GM04504 (cell line): ENCODE measurements at regions not wholly inside any gene's neighbourhood (a gene's known extent, or its start where the extent isn't known, plus 50 kb on each side); places are given as distances from the start of the nearest gene placed in this dataset.
"Not testable (repeated sequence)": the region's sequence is repeated elsewhere in the genome, so short reads cannot be mapped to it uniquely, and the experiment has no call there.

Experiments
- DNase-seq: peaks from one replicate; pipeline ENCODE4 v3.0.0-alpha.2; 2012; ENCODE audit warnings: low read depth

- no peak for DNase-seq
These were observed 64.0 kb downstream of the EBNA1BP2 start for GRCh38 chr1:43108080-43108479.

- DNase-seq, result no peak
These were observed 64.4 kb downstream of the EBNA1BP2 start for GRCh38 chr1:43107664-43108063.

GRCh38 chr1:43104027-43104763 lies 67.9 kb downstream of the EBNA1BP2 start:
- no peak for DNase-seq

GRCh38 chr1:43101061-43101460 lies 71.0 kb downstream of the EBNA1BP2 start:
- DNase-seq, result no peak

GRCh38 chr1:43098200-43098599 lies 73.9 kb downstream of the EBNA1BP2 start:
- DNase-seq, result no peak

GRCh38 chr1:43096528-43096927 lies 75.6 kb downstream of the EBNA1BP2 start:
- DNase-seq, result not testable (repeated sequence)

- not testable (repeated sequence) for DNase-seq
These were observed 81.3 kb downstream of the EBNA1BP2 start for GRCh38 chr1:43090812-43091211.

- DNase-seq, result not testable (repeated sequence)
These were observed 81.9 kb downstream of the EBNA1BP2 start for GRCh38 chr1:43090157-43090556.

- no peak for DNase-seq
These were observed 88.7 kb downstream of the EBNA1BP2 start for GRCh38 chr1:43083375-43083891.

- no peak for DNase-seq
These were observed 89.3 kb downstream of the EBNA1BP2 start for GRCh38 chr1:43082740-43083139.

- DNase-seq, result no peak
These were observed 94.8 kb downstream of the EBNA1BP2 start for GRCh38 chr1:43077273-43077672.

GRCh38 chr1:43074709-43075108 lies 97.4 kb downstream of the EBNA1BP2 start:
- DNase-seq, result no peak

- DNase-seq, result no peak
These were observed 97.8 kb downstream of the EBNA1BP2 start for GRCh38 chr1:43074244-43074643.

GRCh38 chr1:43073490-43074230 lies 98.4 kb downstream of the EBNA1BP2 start:
- DNase-seq, result peak; percentile 43

- DNase-seq, result no peak
These were observed 99.8 kb downstream of the EBNA1BP2 start for GRCh38 chr1:43072314-43072713.

GRCh38 chr1:43071241-43071640 lies 100.8 kb downstream of the EBNA1BP2 start:
- no peak for DNase-seq

GRCh38 chr1:43069461-43070050 lies 102.5 kb downstream of the EBNA1BP2 start:
- no peak for DNase-seq

GRCh38 chr1:43068911-43069310 lies 103.2 kb downstream of the EBNA1BP2 start:
- DNase-seq, result no peak

- DNase-seq, result no peak
These were observed 103.9 kb downstream of the EBNA1BP2 start for GRCh38 chr1:43067977-43068751.

- DNase-seq, result no peak
These were observed 104.8 kb downstream of the EBNA1BP2 start for GRCh38 chr1:43067233-43067745.

- no peak for DNase-seq
These were observed 105.5 kb downstream of the EBNA1BP2 start for GRCh38 chr1:43066578-43066977.
